Tibial nerve (tissue), 4 donors: ENCODE measurements at regions not wholly inside any gene's neighbourhood (a gene's known extent, or its start where the extent isn't known, plus 50 kb on each side); places are given as distances from the start of the nearest gene placed in this dataset.

ENCODE experiments used
- EP300 ChIP-seq, 2 donors: sonication (generic); formaldehyde crosslinking; IDR thresholded peaks; one replicate each; pipeline ENCODE4 v1.6.1; 2017; ENCODE audit warnings: antibody characterized with exemption in 2 of 2, mild to moderate bottlenecking in 1 of 2
- POLR2A ChIP-seq, 2 donors: fragments of 450-650 bp; IDR thresholded peaks; one replicate each; pipeline ENCODE4 v1.6.1; 2017; ENCODE audit warnings: antibody characterized with exemption in 2 of 2, mild to moderate bottlenecking in 2 of 2, moderate library complexity in 2 of 2
- TF ChIP-seq, protein P1 (sequence below), 5 experiments: fragments of 200-600 bp in 3 of 5; fragments of 450-650 bp in 2 of 5; sonication (generic) in 3 of 5; IDR thresholded peaks; one replicate each; pipeline ENCODE4 v1.5.1; 2016 to 2019; ENCODE audit warnings: antibody characterized with exemption in 5 of 5, mild to moderate bottlenecking in 3 of 5, moderate library complexity in 2 of 5

DNA sequence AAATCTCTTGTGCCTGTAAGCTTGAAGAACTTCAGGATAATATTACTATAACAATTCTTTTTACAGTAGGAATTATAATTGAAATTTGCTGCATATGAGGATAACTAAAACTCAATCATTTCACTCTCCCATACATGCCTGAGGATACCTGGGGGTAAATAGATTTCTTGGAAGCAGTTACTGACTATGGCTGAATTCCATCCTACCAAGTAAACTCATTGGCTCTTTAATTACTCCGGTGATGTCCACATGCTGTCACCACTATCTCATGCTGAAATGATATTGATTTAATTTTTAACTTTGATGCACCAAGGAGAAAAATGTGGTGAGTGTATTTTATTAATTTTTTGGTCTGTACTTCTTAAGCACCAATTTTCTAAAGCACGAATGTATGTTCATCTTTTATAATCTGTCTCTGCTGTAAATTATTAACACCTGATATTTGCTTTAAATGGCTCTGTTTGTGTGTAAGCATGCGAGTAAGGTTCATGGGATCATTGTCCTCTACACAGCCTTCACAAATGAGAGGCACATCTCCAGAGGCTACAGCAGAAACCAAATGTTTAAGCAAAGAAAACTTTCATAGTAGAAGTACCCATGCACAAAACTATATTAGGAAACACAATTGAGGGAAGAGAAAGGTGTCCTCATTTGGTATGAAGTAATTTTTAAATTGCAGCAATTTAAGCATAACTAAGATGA, 164.2 kb upstream of the POU3F2 start:
- TF ChIP-seq POLR2A (IDR thresholded peaks at IDR 0.05) (no peak), EP300 (IDR thresholded peaks at IDR 0.05) (no peak)
- TF ChIP-seq, protein P1, sequence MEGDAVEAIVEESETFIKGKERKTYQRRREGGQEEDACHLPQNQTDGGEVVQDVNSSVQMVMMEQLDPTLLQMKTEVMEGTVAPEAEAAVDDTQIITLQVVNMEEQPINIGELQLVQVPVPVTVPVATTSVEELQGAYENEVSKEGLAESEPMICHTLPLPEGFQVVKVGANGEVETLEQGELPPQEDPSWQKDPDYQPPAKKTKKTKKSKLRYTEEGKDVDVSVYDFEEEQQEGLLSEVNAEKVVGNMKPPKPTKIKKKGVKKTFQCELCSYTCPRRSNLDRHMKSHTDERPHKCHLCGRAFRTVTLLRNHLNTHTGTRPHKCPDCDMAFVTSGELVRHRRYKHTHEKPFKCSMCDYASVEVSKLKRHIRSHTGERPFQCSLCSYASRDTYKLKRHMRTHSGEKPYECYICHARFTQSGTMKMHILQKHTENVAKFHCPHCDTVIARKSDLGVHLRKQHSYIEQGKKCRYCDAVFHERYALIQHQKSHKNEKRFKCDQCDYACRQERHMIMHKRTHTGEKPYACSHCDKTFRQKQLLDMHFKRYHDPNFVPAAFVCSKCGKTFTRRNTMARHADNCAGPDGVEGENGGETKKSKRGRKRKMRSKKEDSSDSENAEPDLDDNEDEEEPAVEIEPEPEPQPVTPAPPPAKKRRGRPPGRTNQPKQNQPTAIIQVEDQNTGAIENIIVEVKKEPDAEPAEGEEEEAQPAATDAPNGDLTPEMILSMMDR (IDR thresholded peaks at IDR 0.05): no peak
